22Rv1 (cell line): ENCODE measurements at regions not wholly inside any gene's neighbourhood (a gene's known extent, or its start where the extent isn't known, plus 50 kb on each side); places are given as distances from the start of the nearest gene placed in this dataset.

Source experiments
- H3K27ac ChIP-seq: fragments of 450-650 bp; 2 replicates; pipeline ENCODE4 v1.5.1; 2017
- ZFX ChIP-seq: fragments of 450-650 bp; IDR thresholded peaks from 2 replicates; pipeline ENCODE4 v1.6.1; 2017; ENCODE audit warnings: antibody characterized with exemption, borderline replicate concordance
- TF ChIP-seq, protein P1 (sequence below): fragments of 450-650 bp; IDR thresholded peaks from 2 replicates; pipeline ENCODE4 v1.5.1; 2017; ENCODE audit warnings: mild to moderate bottlenecking

GRCh38 chr6:79842376-79843040, 104.8 kb downstream of the ELOVL4 start:
- no peak overlapping the region for H3K27ac ChIP-seq
- no peak for TF ChIP-seq ZFX
- TF ChIP-seq, protein P1, sequence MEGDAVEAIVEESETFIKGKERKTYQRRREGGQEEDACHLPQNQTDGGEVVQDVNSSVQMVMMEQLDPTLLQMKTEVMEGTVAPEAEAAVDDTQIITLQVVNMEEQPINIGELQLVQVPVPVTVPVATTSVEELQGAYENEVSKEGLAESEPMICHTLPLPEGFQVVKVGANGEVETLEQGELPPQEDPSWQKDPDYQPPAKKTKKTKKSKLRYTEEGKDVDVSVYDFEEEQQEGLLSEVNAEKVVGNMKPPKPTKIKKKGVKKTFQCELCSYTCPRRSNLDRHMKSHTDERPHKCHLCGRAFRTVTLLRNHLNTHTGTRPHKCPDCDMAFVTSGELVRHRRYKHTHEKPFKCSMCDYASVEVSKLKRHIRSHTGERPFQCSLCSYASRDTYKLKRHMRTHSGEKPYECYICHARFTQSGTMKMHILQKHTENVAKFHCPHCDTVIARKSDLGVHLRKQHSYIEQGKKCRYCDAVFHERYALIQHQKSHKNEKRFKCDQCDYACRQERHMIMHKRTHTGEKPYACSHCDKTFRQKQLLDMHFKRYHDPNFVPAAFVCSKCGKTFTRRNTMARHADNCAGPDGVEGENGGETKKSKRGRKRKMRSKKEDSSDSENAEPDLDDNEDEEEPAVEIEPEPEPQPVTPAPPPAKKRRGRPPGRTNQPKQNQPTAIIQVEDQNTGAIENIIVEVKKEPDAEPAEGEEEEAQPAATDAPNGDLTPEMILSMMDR, result no peak

DNA sequence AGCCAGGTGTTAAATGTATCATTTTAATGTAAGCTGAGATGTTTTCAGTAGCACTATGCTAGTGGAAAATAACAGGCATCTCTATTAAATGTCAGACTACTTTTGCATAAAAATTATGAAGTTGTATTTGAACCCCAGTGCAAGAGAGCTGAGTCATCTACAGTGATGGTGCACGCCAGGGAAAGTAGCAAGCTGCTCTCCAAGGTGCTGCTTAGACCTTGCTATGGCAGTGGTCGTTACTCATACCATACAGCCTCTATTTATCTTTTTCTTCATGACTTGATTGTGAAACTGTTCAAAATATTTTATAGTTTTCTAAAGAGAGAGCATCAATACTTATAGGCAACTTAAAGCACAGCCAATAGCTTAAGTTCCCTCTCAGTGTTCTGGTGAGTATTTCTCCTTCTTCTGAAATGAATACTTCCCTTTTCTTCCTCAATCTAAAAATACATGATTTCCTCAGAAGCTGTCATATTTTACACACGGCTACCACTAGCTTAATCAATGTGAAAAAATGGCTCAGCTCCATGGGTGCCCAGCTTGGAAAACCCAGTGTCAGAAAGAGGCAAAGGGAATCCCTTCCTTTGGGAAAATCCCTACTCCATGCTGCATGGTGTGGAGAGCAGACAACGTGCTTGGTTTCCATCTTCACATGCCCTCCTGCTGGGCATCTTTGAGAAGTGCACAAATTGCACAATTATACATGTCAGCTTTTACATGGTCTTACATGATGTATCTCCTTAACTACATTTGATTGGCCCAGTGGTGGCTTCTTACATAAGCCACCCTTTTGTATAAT, 105.6 kb downstream of the ELOVL4 start:
- H3K27ac ChIP-seq, result no peak overlapping the region
- TF ChIP-seq, protein P1, result peak; percentile 10; the same call in 1 of the 2 replicates
- no peak for TF ChIP-seq ZFX

GRCh38 chr6:79838851-79839250, 108.5 kb downstream of the ELOVL4 start:
- no peak overlapping the region for H3K27ac ChIP-seq
- no peak for TF ChIP-seq ZFX
- TF ChIP-seq, protein P1, result no peak

DNA sequence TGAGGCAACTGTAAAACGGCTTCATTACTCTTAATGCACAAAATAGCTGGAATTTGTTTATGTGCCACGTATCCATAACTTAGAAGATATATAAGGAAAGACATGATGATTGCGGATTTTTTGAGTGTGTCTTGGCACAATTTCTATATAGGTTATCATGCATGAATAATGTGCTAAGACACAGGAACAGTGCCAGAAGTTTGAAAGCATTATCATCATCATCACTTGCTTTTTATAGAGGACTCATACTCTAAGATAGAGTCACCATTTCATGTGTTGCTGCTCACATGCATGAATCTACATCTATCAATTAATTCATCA, 113.4 kb downstream of the ELOVL4 start:
- H3K27ac ChIP-seq, result no peak overlapping the region
- TF ChIP-seq ZFX, result no peak
- TF ChIP-seq, protein P1, result no peak

DNA sequence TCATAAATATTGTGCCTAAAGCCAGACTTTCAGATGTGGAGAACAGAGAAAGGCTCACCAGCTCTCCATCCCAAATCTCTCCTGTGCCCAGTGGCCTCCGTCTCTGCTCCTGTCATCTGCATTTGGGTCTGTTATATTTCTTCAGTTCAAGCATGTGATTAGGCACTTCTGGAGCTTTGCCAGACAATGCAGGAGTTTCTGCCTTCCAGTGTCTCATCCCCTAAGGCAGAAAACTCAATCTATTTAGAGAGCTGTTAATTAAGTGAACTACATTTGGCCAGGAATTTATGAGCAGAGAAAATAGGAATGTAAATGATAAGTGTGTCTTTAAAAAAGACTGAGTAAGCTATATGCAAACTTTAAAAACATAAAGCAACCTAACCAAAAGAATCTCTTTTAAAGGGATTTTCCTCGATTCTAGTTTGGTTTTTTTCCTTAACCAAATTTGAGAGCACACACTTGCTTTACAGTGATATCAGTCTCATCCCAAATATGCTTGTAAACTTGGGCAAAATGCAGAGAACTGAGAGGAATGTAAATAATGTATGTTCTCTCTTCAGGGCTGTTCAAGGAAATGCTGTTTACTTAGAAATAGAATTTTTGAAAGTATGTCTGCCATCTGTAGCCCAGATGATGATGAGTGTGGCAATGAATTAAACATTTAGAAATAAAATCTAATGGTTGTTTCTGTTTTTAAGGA, 113.9 kb downstream of the ELOVL4 start:
- no peak overlapping the region for H3K27ac ChIP-seq
- TF ChIP-seq ZFX, result no peak
- TF ChIP-seq, protein P1, result no peak

DNA sequence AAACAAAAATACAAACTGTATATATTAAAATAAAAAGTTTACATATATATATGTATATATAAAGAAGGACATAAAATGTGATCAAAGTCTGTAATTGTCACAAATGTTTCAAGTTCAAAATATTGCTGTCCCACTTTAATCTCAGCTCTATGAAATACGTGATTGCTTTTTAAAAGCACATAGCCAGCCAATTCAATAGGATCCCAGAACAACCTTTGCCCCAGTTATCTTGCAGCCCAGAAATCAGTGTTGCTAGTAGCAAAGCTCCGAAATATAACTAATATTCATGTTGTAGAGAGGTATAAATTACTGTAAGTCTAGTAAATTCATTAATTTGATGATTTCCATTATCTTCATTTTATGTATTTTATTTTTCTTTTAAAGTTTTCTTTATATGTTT, 114.6 kb downstream of the ELOVL4 start:
- no peak overlapping the region for H3K27ac ChIP-seq
- no peak for TF ChIP-seq ZFX
- TF ChIP-seq, protein P1, result no peak
